ENCODE measurements at regions not wholly inside any gene's neighbourhood (a gene's known extent, or its start where the extent isn't known, plus 50 kb on each side); places are given as distances from the start of the nearest gene placed in this dataset.

DNA sequence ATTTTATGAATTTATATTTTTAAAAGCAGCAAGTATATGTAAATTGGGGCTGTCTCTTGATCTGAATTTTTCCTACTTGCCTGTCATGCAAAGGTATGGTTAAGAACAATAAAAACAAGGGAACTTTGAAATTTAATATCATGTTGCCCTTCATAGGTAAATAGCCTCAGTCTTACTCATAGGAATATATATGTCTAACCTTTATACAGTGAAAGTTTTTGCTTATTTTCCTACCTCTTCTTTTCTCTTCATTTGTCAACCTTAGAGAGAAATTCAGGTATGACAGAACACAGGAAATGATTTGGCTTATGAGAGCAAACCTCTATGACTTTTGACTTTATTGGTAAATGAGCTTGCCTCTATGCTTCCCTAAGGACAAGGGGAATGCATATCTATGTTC lies 716.0 kb downstream of the CENPC start:
- TF ChIP-seq, protein P1, sequence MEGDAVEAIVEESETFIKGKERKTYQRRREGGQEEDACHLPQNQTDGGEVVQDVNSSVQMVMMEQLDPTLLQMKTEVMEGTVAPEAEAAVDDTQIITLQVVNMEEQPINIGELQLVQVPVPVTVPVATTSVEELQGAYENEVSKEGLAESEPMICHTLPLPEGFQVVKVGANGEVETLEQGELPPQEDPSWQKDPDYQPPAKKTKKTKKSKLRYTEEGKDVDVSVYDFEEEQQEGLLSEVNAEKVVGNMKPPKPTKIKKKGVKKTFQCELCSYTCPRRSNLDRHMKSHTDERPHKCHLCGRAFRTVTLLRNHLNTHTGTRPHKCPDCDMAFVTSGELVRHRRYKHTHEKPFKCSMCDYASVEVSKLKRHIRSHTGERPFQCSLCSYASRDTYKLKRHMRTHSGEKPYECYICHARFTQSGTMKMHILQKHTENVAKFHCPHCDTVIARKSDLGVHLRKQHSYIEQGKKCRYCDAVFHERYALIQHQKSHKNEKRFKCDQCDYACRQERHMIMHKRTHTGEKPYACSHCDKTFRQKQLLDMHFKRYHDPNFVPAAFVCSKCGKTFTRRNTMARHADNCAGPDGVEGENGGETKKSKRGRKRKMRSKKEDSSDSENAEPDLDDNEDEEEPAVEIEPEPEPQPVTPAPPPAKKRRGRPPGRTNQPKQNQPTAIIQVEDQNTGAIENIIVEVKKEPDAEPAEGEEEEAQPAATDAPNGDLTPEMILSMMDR (IDR thresholded peaks at IDR 0.05): no peak
- no peaks in the 10 kb centered on the region for H3K36me3 ChIP-seq
- H3K27me3 ChIP-seq: no peaks in the 10 kb centered on the region
- DNase-seq (no peak), ATAC-seq (no peak)
- intact Hi-C loops (cut with DNase I): no loop called here
- no peak overlapping the region for H3K4me3 ChIP-seq
- H3K4me1 ChIP-seq: no peaks in the 10 kb centered on the region
- no peak overlapping the region for H3K27ac ChIP-seq
- H3K9me3 ChIP-seq: peaks cover 0 to 6% (median 0%) of the 10 kb centered on the region in 11 donors

DNA sequence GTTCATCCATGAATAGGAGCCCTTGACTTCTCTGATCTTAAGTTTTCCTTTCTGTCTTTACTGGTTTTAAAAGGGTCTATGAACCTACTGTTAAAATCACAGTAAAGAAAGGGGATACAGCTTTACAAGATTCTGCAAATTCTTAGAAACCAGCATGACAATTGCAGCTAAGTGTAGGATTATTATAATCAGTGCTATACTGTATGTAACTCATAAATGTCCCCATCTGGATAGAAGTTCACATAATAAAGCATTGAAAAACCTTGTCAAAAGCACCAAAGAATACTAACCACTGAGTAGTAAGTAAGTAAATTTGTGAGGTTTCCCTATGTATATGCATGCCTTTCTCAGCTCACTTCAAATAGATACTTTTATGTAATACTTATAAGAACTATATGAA lies 724.6 kb downstream of the CENPC start:
- Histone ChIP-seq H3K9me3 (no peaks in the 10 kb centered on the region), H3K27me3 (no peaks in the 10 kb centered on the region), H3K36me3 (no peaks in the 10 kb centered on the region), H3K27ac (no peak overlapping the region), H3K4me3 (no peak overlapping the region), H3K4me1 (no peaks in the 10 kb centered on the region)
- DNase-seq: no peak
- TF ChIP-seq, protein P1 (IDR thresholded peaks at IDR 0.05): no peak
- intact Hi-C loops (cut with DNase I): no loop called here
- no peak for ATAC-seq

DNA sequence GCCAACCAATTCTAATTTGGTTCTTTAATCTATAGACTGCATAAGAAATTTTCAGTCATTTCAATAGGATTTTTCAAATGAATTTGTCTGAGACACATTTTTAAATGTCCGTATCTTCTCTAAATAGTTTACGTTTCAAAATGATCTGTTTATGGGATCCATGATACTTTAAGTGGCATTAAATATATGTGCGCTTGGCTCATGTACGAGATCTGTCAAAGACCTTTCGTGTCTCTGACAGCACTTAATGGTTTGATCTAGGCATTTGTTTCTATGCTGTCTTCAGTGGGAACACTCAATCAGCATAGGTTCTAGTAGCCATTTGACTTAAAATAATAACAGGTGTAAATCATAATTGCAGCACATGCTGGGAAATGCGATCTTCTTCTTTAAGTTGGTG lies 731.0 kb downstream of the CENPC start:
- Histone ChIP-seq H3K36me3 (no peaks in the 10 kb centered on the region), H3K9me3 (no peaks in the 10 kb centered on the region), H3K4me1 (no peaks in the 10 kb centered on the region), H3K27me3 (no peaks in the 10 kb centered on the region), H3K27ac (no peak overlapping the region), H3K4me3 (no peak overlapping the region)
- TF ChIP-seq, protein P1 (IDR thresholded peaks at IDR 0.05): no peak
- no peak for DNase-seq
- intact Hi-C loops (cut with DNase I): no loop called here
- WGBS, 2 donors: 76 to 88% methylated on average over 6 of the region's 6 CpGs
- no peak for ATAC-seq

DNA sequence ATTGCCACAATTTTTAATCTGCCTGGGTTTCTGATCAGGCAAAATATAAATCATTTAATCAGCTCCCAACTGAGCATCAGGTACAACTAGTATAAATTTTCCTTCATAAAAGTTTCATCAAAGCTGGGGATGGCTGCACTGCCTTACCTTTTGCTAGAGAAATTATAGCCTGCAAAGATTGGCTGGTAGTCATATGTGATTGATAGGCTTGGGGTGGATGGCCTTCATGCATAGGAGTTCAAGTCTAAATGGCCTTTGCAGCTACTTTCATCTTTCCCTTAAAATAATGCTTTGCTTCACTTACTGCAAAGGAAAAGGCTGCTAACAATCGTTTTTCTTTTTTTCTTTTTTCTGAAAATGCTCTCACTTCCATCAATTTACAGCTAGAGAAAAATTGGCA lies 739.7 kb downstream of the CENPC start:
- Histone ChIP-seq H3K27me3 (no peaks in the 10 kb centered on the region), H3K4me1 (no peaks in the 10 kb centered on the region), H3K27ac (no peak overlapping the region), H3K4me3 (no peak overlapping the region), H3K9me3 (no peaks in the 10 kb centered on the region), H3K36me3 (no peaks in the 10 kb centered on the region)
- ATAC-seq (no peak), DNase-seq (no peak)
- intact Hi-C loops (cut with DNase I): no loop called here
- WGBS, 2 donors: 36 to 40% methylated on average over 1 of the region's 1 CpG
- TF ChIP-seq, protein P1 (IDR thresholded peaks at IDR 0.05): no peak

DNA sequence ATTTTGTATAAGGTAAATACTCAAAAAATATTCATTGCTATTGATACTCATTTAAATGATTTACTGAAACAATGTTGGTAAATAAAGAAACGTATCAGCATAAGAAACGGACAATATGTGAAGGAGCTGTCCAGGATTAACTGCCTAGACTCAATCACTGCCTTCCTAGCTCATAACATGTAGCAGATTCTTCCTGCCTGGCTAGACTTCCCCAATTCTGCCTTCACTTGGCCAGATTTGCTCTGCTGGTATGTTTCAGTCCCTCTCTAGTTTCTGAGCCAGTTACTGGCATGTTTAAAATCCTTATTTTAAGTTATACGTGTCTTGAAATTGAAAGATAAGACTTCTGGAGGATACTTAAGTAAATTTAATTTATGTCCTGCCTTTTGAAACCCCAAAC lies 740.3 kb downstream of the CENPC start:
- DNase-seq: no peak
- no peak for ATAC-seq
- no peak overlapping the region for H3K4me3 ChIP-seq
- WGBS, 2 donors: 49 to 62% methylated on average over 3 of the region's 3 CpGs
- no peak overlapping the region for H3K27ac ChIP-seq
- TF ChIP-seq, protein P1 (IDR thresholded peaks at IDR 0.05): no peak
- no peaks in the 10 kb centered on the region for H3K27me3 ChIP-seq
- H3K9me3 ChIP-seq: no peaks in the 10 kb centered on the region
- H3K4me1 ChIP-seq: no peaks in the 10 kb centered on the region
- intact Hi-C loops (cut with DNase I): no loop called here
- H3K36me3 ChIP-seq: no peaks in the 10 kb centered on the region

Measured in heart right ventricle (tissue), 16 donors.